IMR-90 (cell line): ENCODE measurements at regions not wholly inside any gene's neighbourhood (a gene's known extent, or its start where the extent isn't known, plus 50 kb on each side); places are given as distances from the start of the nearest gene placed in this dataset.

Experiments
- ATAC-seq: fragments of 200-7000 bp; cut with Tn5 transposase; 2 replicates; pipeline ENCODE4 v1.9.1; 2020; ENCODE audit warnings: low read depth, mild to moderate bottlenecking, moderate library complexity
- BruUV-seq: library from RNA; stranded (reverse); fragments of 400-500 nt; replicated peaks from 2 replicates; lab custom pipeline; 2021; lab: Mats Ljungman, UMichigan
- CTCF ChIA-PET: fragments of 300-600 bp; formaldehyde crosslinking; extraction: SDS; loops from one replicate; lab custom pipeline; 2021; ENCODE audit warnings: antibody characterized with exemption; lab: Yijun Ruan, JAX
- POLR2A ChIA-PET: fragments of 300-600 bp; sonication (Branson Sonifier 250); formaldehyde crosslinking; loops from one replicate; lab custom pipeline; 2022; ENCODE audit warnings: antibody characterized with exemption; ENCODE audit not compliant: unreplicated experiment; lab: Charles Lee
- DNase-seq: peaks from one replicate; pipeline ENCODE4 v3.0.0; 2013
- H2AFZ ChIP-seq: replicated peaks from 2 replicates; pipeline ENCODE3; 2013; ENCODE audit warnings: low read length, mild to moderate bottlenecking; ENCODE audit not compliant: poor library complexity
- H2AK5ac ChIP-seq: 2 replicates; pipeline ENCODE4 v1.6.1; 2013; ENCODE audit warnings: low read depth, low read length, inconsistent platforms
- H2AK9ac ChIP-seq: replicated peaks from 2 replicates; pipeline ENCODE3; 2013; ENCODE audit warnings: mild to moderate bottlenecking, low read depth, low read length, moderate library complexity; ENCODE audit not compliant: poor library complexity
- H2BK120ac ChIP-seq: 2 replicates; pipeline ENCODE4 v1.6.1; 2013; ENCODE audit warnings: low read depth, low read length, inconsistent platforms
- H2BK15ac ChIP-seq: 3 replicates; pipeline ENCODE4 v1.6.1; 2013; ENCODE audit warnings: low read depth, low read length, inconsistent platforms
- H2BK20ac ChIP-seq: 2 replicates; pipeline ENCODE4 v1.6.1; 2013; ENCODE audit warnings: low read depth, mild to moderate bottlenecking, inconsistent platforms, low read length, moderate library complexity
- H2BK5ac ChIP-seq: 2 replicates; pipeline ENCODE4 v1.6.1; 2013; ENCODE audit warnings: mild to moderate bottlenecking, low read depth, low read length, inconsistent platforms; ENCODE audit not compliant: poor library complexity, severe bottlenecking
- H3K14ac ChIP-seq: replicated peaks from 2 replicates; pipeline ENCODE4 v1.6.1; 2013; ENCODE audit warnings: low read depth, low read length, inconsistent platforms
- H3K18ac ChIP-seq: 2 replicates; pipeline ENCODE4 v1.6.1; 2013; ENCODE audit warnings: low read depth, low read length, control low read depth
- H3K23ac ChIP-seq: 2 replicates; pipeline ENCODE4 v1.6.1; 2013; ENCODE audit warnings: low read depth, low read length, inconsistent platforms
- H3K27ac ChIP-seq: 2 replicates; pipeline ENCODE4 v1.5.1; 2013; ENCODE audit warnings: mild to moderate bottlenecking, control low read depth, low read length; ENCODE audit not compliant: insufficient read depth
- H3K27me3 ChIP-seq: 2 replicates; pipeline ENCODE4 v1.6.1; 2013; ENCODE audit warnings: low read length; ENCODE audit not compliant: control insufficient read depth, insufficient read depth
- H3K36me3 ChIP-seq: 2 replicates; pipeline ENCODE4 v1.6.1; 2013; ENCODE audit warnings: low read length, mixed read lengths; ENCODE audit not compliant: control insufficient read depth, insufficient read depth
- H3K4ac ChIP-seq: 2 replicates; pipeline ENCODE4 v1.6.1; 2013; ENCODE audit warnings: low read depth, low read length, inconsistent platforms
- H3K4me1 ChIP-seq: 2 replicates; pipeline ENCODE4 v1.6.1; 2013; ENCODE audit warnings: low read length, mixed read lengths; ENCODE audit not compliant: control insufficient read depth, insufficient read depth
- H3K4me2 ChIP-seq: 2 replicates; pipeline ENCODE4 v1.6.1; 2013; ENCODE audit warnings: low read depth, mild to moderate bottlenecking, control low read depth, low read length, moderate library complexity
- H3K4me3 ChIP-seq: 2 replicates; pipeline ENCODE4 v1.5.1; 2013; ENCODE audit warnings: low read depth, mild to moderate bottlenecking, control low read depth, low read length, moderate library complexity; ENCODE audit not compliant: insufficient read depth
- H3K56ac ChIP-seq: 2 replicates; pipeline ENCODE4 v1.6.1; 2013; ENCODE audit warnings: low read length, inconsistent platforms; ENCODE audit not compliant: insufficient read depth; ENCODE audit errors: extremely low read depth
- H3K79me1 ChIP-seq, 2 experiments: 2 replicates each; pipeline ENCODE4 v1.6.1; 2013; ENCODE audit warnings: low read length in 2 of 2, inconsistent platforms in 1 of 2, low read depth in 1 of 2
- H3K9ac ChIP-seq: 2 replicates; pipeline ENCODE4 v1.6.1; 2013; ENCODE audit warnings: low read depth, low read length, control low read depth
- H3K9me1 ChIP-seq: 2 replicates; pipeline ENCODE4 v1.6.1; 2013; ENCODE audit warnings: low read length, inconsistent platforms; ENCODE audit not compliant: insufficient read depth
- H3K9me3 ChIP-seq: 2 replicates; pipeline ENCODE4 v1.6.1; 2013; ENCODE audit warnings: low read length; ENCODE audit not compliant: control insufficient read depth, insufficient read depth
- H4K20me1 ChIP-seq: 2 replicates; pipeline ENCODE4 v1.6.1; 2013; ENCODE audit warnings: low read length, inconsistent platforms; ENCODE audit not compliant: insufficient read depth
- H4K5ac ChIP-seq: 2 replicates; pipeline ENCODE4 v1.6.1; 2013; ENCODE audit warnings: mild to moderate bottlenecking, low read depth, low read length, control low read depth
- H4K8ac ChIP-seq, 2 experiments: 2 replicates each; pipeline ENCODE4 v1.6.1; 2013; ENCODE audit warnings: low read depth in 2 of 2, low read length in 2 of 2, control low read depth in 1 of 2, inconsistent platforms in 1 of 2
- H4K91ac ChIP-seq: 2 replicates; pipeline ENCODE4 v1.6.1; 2013; ENCODE audit warnings: low read depth, low read length, inconsistent platforms; ENCODE audit not compliant: insufficient read depth
- FOS ChIP-seq: fragments of 150-350 bp; IDR thresholded peaks from 2 replicates; pipeline ENCODE4 v1.6.1; 2016; ENCODE audit warnings: low read depth, low read length
- MAFK ChIP-seq: IDR thresholded peaks from 2 replicates; pipeline ENCODE4 v1.6.1; 2012; ENCODE audit warnings: low read depth, low read length, improper control_type of control experiment
- MAZ ChIP-seq: IDR thresholded peaks from 2 replicates; pipeline ENCODE4 v1.6.1; 2012; ENCODE audit warnings: low read depth, mild to moderate bottlenecking, low read length, improper control_type of control experiment, moderate library complexity, borderline replicate concordance
- RCOR1 ChIP-seq: IDR thresholded peaks from 2 replicates; pipeline ENCODE4 v1.6.1; 2012; ENCODE audit warnings: mild to moderate bottlenecking, low read length, improper control_type of control experiment; ENCODE audit not compliant: insufficient replicate concordance
- WGBS, 2 experiments: methylation state at CpG; one replicate each; pipeline versions ENCODE4 v1.1.5 to v1.1.7; 2013; ENCODE audit warnings: missing lambda C conversion rate in 2 of 2; ENCODE audit not compliant: insufficient read length in 1 of 2; ENCODE audit errors: extremely low coverage in 2 of 2; 5-methylcytosine and 5-hydroxymethylcytosine counted together
- dilution Hi-C: fragments of 300-500 bp; cut with HindIII; formaldehyde crosslinking; loops from one replicate; pipeline ENCODE4 v1.14.3; 2018; ENCODE audit warnings: low sequenced_read_pairs; ENCODE audit not compliant: unreplicated experiment
- in situ Hi-C: fragments of 300-500 bp; cut with MboI; formaldehyde crosslinking; loops from 3 replicates; pipeline ENCODE4 v1.14.3; 2019; ENCODE audit warnings: low sequenced_read_pairs, inconsistent platforms, mixed read lengths
- intact Hi-C: fragments of 100-400 bp; cut with micrococcal nuclease; formaldehyde crosslinking; loops from 2 replicates; pipeline ENCODE4 v1.10.0; 2022

GRCh38 chr7:343227-343822 lies 53.4 kb downstream of the FOXL3 start:
- BruUV-seq: no TSS peak
- no peaks in the 10 kb centered on the region; the same call in 1 of the 2 replicates for H4K20me1 ChIP-seq
- H3K18ac ChIP-seq: no peak overlapping the region
- H3K27ac ChIP-seq: no peak overlapping the region
- no peak for ATAC-seq
- H2BK5ac ChIP-seq: no peak overlapping the region
- H3K4me2 ChIP-seq: no peak overlapping the region
- TF ChIP-seq RCOR1 (no peak), FOS (no peak), MAFK (no peak), MAZ (no peak)
- no peak overlapping the region for H4K5ac ChIP-seq
- H3K79me1 ChIP-seq: no peaks in the 10 kb centered on the region
- H3K9me3 ChIP-seq: 0 out of 2 replicates have a peak, but pooled peaks cover 2% of the 10 kb centered on the region
- no peaks in the 10 kb centered on the region for H3K9me1 ChIP-seq
- no peaks in the 10 kb centered on the region for H3K36me3 ChIP-seq
- H2BK120ac ChIP-seq: no peak overlapping the region
- no peak overlapping the region for H2BK20ac ChIP-seq
- no peak overlapping the region for H3K4ac ChIP-seq
- ChIA-PET CTCF (no interaction called here), POLR2A (no interaction called here)
- no peak overlapping the region for H3K14ac ChIP-seq
- no peak overlapping the region for H3K56ac ChIP-seq
- H4K91ac ChIP-seq: no peak overlapping the region
- dilution Hi-C loops: no loop called here
- no peak overlapping the region for H3K9ac ChIP-seq
- 45% methylated on average over 23 of the region's 33 CpGs; no CpG with 5 or more reads in 1 of the 2 experiments for WGBS, 2 experiments
- H3K4me1 ChIP-seq: no peaks in the 10 kb centered on the region
- H2AK5ac ChIP-seq: no peak overlapping the region
- H2AFZ ChIP-seq: peak overlapping the region; percentile 21
- H2BK15ac ChIP-seq: no peak overlapping the region
- H4K8ac ChIP-seq: no peak overlapping the region
- intact Hi-C loops: no loop called here
- no peak overlapping the region for H3K23ac ChIP-seq
- H2AK9ac ChIP-seq: peak overlapping the region; percentile 65
- no peak for DNase-seq
- in situ Hi-C loops: no loop called here
- no peak overlapping the region for H3K4me3 ChIP-seq
- H3K27me3 ChIP-seq: peaks cover 29% of the 10 kb centered on the region
